GM12801 (cell line): ENCODE measurements at regions not wholly inside any gene's neighbourhood (a gene's known extent, or its start where the extent isn't known, plus 50 kb on each side); places are given as distances from the start of the nearest gene placed in this dataset.

ENCODE experiments used
- CTCF ChIP-seq: IDR thresholded peaks from one replicate; pipeline ENCODE4 v1.5.1; 2011; ENCODE audit warnings: control low read depth; ENCODE audit not compliant: insufficient read length; ENCODE audit errors: extremely low read depth

- TF ChIP-seq CTCF: no peak
Measured at GRCh38 chr3:110021659-110022058, 684.3 kb upstream of the DPPA4 start.

- TF ChIP-seq CTCF: no peak
Measured at GRCh38 chr3:110026421-110026820, 689.1 kb upstream of the DPPA4 start.

- no peak for TF ChIP-seq CTCF
Measured at GRCh38 chr3:110027446-110028080, 690.2 kb upstream of the DPPA4 start.

GRCh38 chr3:110031975-110032374 lies 694.6 kb upstream of the DPPA4 start:
- TF ChIP-seq CTCF: no peak

- TF ChIP-seq CTCF: no peak
Measured at GRCh38 chr3:110059431-110059830, 722.1 kb upstream of the DPPA4 start.

- TF ChIP-seq CTCF: no peak
Measured at GRCh38 chr3:110062716-110063115, 725.4 kb upstream of the DPPA4 start.

GRCh38 chr3:110063178-110063577 lies 725.8 kb upstream of the DPPA4 start:
- no peak for TF ChIP-seq CTCF
